Ectodermal cell (in vitro differentiated cells): ENCODE measurements at regions not wholly inside any gene's neighbourhood (a gene's known extent, or its start where the extent isn't known, plus 50 kb on each side); places are given as distances from the start of the nearest gene placed in this dataset.

Experiments used
- H3K27ac ChIP-seq: 2 replicates; pipeline ENCODE4 v1.7.0; 2013; ENCODE audit warnings: mild to moderate bottlenecking, low read depth, low read length; ENCODE audit not compliant: insufficient read depth, poor library complexity, severe bottlenecking
- H3K27me3 ChIP-seq: 2 replicates; pipeline ENCODE4 v1.7.0; 2013; ENCODE audit warnings: mild to moderate bottlenecking, low read length; ENCODE audit not compliant: insufficient read depth, control insufficient read depth, poor library complexity, severe bottlenecking
- H3K36me3 ChIP-seq: one replicate; pipeline ENCODE4 v1.7.0; 2013; ENCODE audit warnings: low read length; ENCODE audit not compliant: control insufficient read depth, insufficient read depth
- H3K4me1 ChIP-seq: one replicate; pipeline ENCODE4 v1.7.0; 2013; ENCODE audit warnings: low read length; ENCODE audit not compliant: control insufficient read depth, insufficient read depth
- H3K4me3 ChIP-seq: 2 replicates; pipeline ENCODE4 v1.7.0; 2013; ENCODE audit warnings: low read depth, low read length, control low read depth; ENCODE audit not compliant: insufficient read depth
- H3K9me3 ChIP-seq: 2 replicates; pipeline ENCODE4 v1.7.0; 2013; ENCODE audit warnings: mild to moderate bottlenecking, low read length, moderate library complexity; ENCODE audit not compliant: control insufficient read depth
- WGBS, 2 experiments: methylation state at CpG; one replicate each; pipeline ENCODE4 v1.1.7; 2013; ENCODE audit warnings: missing lambda C conversion rate in 2 of 2; 5-methylcytosine and 5-hydroxymethylcytosine counted together

DNA sequence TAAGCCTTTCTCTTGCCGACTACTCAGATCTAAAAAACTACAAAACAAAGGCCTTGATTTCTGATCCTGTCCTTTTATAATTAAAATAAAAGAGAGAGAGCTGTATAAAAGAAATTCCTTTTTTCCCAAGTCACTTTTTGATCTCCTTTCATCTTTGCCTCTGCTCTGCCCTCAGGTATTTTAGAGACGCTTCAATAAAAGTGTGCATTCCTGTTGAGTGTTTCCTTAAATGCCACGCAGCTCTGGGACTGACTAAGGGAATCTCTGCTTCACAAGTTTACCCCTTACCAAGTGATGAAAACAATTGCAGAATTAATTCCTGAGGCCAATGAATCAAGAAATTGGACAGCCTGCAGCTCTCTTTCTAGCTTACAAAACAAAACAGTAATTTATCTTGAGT is 1109.8 kb downstream of the TMTC2 start:
- H3K4me3 ChIP-seq: no peak overlapping the region
- H3K36me3 ChIP-seq: no peaks in the 10 kb centered on the region
- no peaks in the 10 kb centered on the region for H3K9me3 ChIP-seq
- H3K27ac ChIP-seq: no peak overlapping the region
- no peaks in the 10 kb centered on the region for H3K27me3 ChIP-seq
- no peaks in the 10 kb centered on the region for H3K4me1 ChIP-seq
- WGBS, 2 experiments: 67 to 84% methylated on average over 2 of the region's 3 CpGs

DNA sequence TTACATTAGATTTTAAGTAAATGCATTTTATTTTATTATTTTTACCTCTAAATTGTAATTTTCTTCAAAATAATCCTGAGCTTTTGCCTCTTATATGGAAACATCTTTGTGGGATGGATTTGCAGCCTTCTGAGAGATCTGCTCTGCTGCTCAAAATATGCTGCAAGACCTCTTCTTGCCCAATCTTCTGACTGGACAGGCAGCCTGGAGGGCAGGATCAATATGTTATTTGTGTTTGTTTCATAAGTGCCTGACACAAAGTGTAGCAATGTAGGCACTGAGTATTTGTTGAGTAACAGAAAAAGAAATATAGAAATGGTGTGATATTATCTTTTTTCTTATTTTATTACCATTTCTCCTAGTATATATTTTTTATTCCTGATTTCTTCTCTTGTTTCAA is 1106.9 kb downstream of the TMTC2 start:
- Histone ChIP-seq H3K4me1 (no peaks in the 10 kb centered on the region), H3K4me3 (no peak overlapping the region), H3K27me3 (no peaks in the 10 kb centered on the region), H3K27ac (no peak overlapping the region), H3K36me3 (no peaks in the 10 kb centered on the region), H3K9me3 (no peaks in the 10 kb centered on the region)

DNA sequence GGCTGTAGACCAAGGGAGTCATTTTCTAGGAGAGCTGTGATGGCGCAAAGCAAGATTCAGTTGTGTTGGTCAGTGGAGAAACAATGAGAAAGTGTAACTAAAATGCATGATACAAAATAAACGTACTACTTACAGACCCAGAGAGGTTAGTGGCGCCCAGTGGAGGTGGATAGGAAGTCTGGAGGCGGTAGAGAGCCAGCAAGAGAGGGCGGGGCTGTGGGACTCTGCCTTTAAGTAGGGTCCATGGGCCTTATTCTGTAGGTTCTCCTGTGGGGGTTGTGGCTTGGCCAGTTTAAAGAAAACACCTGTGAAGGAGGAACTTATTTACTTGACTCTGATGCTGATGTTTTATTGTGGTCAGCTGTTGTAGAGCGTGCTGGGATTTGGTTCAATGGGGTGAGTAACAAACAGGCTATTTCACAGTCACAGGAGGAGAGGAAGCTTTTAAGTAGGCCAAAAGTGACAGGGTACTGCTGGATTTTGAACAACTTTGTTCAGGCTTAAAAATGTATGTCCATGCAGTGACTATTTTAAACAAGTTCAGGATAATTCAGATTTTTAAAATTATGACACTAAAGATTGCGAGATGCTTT is 1097.7 kb downstream of the TMTC2 start:
- no peak overlapping the region for H3K4me3 ChIP-seq
- WGBS, 2 experiments: 91 to 92% methylated on average over 6 of the region's 7 CpGs
- H3K27ac ChIP-seq: no peak overlapping the region
- no peaks in the 10 kb centered on the region for H3K4me1 ChIP-seq
- no peaks in the 10 kb centered on the region for H3K36me3 ChIP-seq
- H3K27me3 ChIP-seq: no peaks in the 10 kb centered on the region
- H3K9me3 ChIP-seq: no peaks in the 10 kb centered on the region

GRCh38 chr12:83779526-83779925 is 1092.8 kb downstream of the TMTC2 start:
- no peak overlapping the region for H3K4me3 ChIP-seq
- 87 to 93% methylated on average over 2 of the region's 2 CpGs for WGBS, 2 experiments
- H3K9me3 ChIP-seq: no peaks in the 10 kb centered on the region
- no peak overlapping the region for H3K27ac ChIP-seq
- H3K36me3 ChIP-seq: no peaks in the 10 kb centered on the region
- H3K4me1 ChIP-seq: no peaks in the 10 kb centered on the region
- H3K27me3 ChIP-seq: no peaks in the 10 kb centered on the region

GRCh38 chr12:83769151-83769550 is 1082.4 kb downstream of the TMTC2 start:
- no peaks in the 10 kb centered on the region for H3K27me3 ChIP-seq
- no peak overlapping the region for H3K4me3 ChIP-seq
- H3K27ac ChIP-seq: no peak overlapping the region
- H3K4me1 ChIP-seq: no peaks in the 10 kb centered on the region
- no peaks in the 10 kb centered on the region for H3K36me3 ChIP-seq
- H3K9me3 ChIP-seq: no peaks in the 10 kb centered on the region
- WGBS, 2 experiments: 82 to 93% methylated on average over 3 of the region's 3 CpGs

DNA sequence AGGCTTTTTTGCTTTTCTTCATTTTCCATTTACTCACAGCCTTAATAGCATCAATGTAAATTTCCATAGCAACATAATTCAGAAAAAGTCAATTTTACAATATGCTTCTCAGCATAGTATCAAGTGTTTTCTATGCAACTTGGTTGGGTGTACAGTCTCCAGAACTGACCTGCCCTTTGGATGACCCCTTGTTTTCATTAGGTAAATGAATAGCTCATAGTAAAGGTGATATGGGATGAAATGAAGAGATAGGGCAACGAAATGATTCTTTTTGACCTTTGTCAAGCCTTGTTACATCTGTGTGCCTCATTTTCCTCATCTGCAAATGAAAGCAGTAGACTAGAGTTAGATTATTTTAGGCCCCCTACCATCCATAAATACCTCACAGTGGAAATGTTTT is 1081.0 kb downstream of the TMTC2 start:
- H3K27me3 ChIP-seq: no peaks in the 10 kb centered on the region
- no peaks in the 10 kb centered on the region for H3K36me3 ChIP-seq
- H3K9me3 ChIP-seq: no peaks in the 10 kb centered on the region
- no peaks in the 10 kb centered on the region for H3K4me1 ChIP-seq
- no peak overlapping the region for H3K4me3 ChIP-seq
- H3K27ac ChIP-seq: no peak overlapping the region
- 73 to 100% methylated on average over 1 of the region's 1 CpG for WGBS, 2 experiments

GRCh38 chr12:83763425-83763824 is 1076.7 kb downstream of the TMTC2 start:
- no peak overlapping the region for H3K4me3 ChIP-seq
- H3K36me3 ChIP-seq: no peaks in the 10 kb centered on the region
- no peaks in the 10 kb centered on the region for H3K4me1 ChIP-seq
- no peak overlapping the region for H3K27ac ChIP-seq
- H3K9me3 ChIP-seq: no peaks in the 10 kb centered on the region
- H3K27me3 ChIP-seq: no peaks in the 10 kb centered on the region
- 92 to 94% methylated on average over 4 to 6 of the region's 6 CpGs for WGBS, 2 experiments

- H3K27me3 ChIP-seq: no peaks in the 10 kb centered on the region
- no peaks in the 10 kb centered on the region for H3K4me1 ChIP-seq
- 89 to 100% methylated on average over 1 of the region's 2 CpGs for WGBS, 2 experiments
- H3K36me3 ChIP-seq: no peaks in the 10 kb centered on the region
- no peak overlapping the region for H3K27ac ChIP-seq
- no peak overlapping the region for H3K4me3 ChIP-seq
- no peaks in the 10 kb centered on the region for H3K9me3 ChIP-seq
Observed at GRCh38 chr12:83759906-83760305, 1073.2 kb downstream of the TMTC2 start.

DNA sequence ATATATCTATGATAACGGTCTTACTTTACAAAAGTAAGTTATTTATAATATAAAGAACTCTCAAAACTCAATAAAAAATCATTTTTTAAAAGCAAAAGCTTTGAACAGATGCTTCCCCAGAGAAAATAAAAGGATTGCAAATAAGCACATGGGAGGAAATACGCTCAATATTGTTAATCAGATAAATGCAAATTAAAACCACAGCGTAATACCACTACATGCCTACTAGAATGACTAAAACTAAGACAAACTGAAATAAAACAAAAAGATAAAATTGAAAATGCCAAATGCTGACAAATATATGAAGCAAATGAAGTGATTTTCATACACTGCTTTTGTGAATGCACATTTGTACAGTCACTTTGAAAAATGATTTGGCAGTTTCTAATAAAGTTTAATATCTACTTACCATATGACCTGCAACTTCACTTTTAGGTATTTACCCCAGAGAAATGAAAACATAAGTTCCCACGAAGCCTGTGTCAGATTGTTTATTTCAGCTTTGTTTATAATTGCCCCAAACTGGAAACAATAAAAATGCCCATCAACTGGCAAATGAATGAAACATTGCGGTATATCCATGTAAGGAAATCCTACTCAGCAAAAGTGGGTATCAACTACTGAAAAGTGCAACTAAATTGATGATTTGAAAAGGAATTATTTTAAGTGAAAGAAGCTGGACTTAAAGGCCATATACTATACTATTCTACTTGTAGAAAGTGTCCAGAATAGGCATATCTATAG is 1072.4 kb downstream of the TMTC2 start:
- WGBS, 2 experiments: 89% methylated on average over 2 to 4 of the region's 5 CpGs
- Histone ChIP-seq H3K27me3 (no peaks in the 10 kb centered on the region), H3K9me3 (no peaks in the 10 kb centered on the region), H3K27ac (no peak overlapping the region), H3K36me3 (no peaks in the 10 kb centered on the region), H3K4me3 (no peak overlapping the region), H3K4me1 (no peaks in the 10 kb centered on the region)

- no peaks in the 10 kb centered on the region for H3K27me3 ChIP-seq
- H3K4me1 ChIP-seq: no peaks in the 10 kb centered on the region
- H3K9me3 ChIP-seq: no peaks in the 10 kb centered on the region
- no peak overlapping the region for H3K27ac ChIP-seq
- H3K4me3 ChIP-seq: no peak overlapping the region
- H3K36me3 ChIP-seq: no peaks in the 10 kb centered on the region
- no CpG with 5 or more reads among the region's 1 CpG for WGBS, 2 experiments
Observed at GRCh38 chr12:83753904-83754303, 1067.2 kb downstream of the TMTC2 start.
